ENCODE measurements at regions not wholly inside any gene's neighbourhood (a gene's known extent, or its start where the extent isn't known, plus 50 kb on each side); places are given as distances from the start of the nearest gene placed in this dataset.

DNA sequence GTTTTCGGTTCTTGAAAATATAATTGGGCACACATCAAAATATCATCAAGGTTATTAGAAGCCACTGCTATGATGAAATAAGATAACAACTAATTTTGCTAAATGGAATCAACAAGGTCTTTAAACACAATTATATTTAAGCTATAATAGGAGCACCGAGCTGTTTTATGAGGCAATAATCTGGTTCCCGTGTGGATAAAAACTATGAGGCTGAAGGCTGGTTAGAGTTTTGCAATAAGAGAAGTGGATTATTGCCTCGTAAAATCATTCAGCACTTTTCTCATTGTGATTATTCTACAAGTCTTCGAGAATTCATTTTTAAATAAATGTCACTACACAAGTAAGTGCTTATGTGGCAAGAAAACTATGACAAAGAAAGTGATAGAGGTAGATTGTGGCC is 975.7 kb upstream of the ADGRL2 start:
- H3K27me3 ChIP-seq, result no peaks in the 10 kb centered on the region
- H3K27ac ChIP-seq, result no peak overlapping the region
- no peaks in the 10 kb centered on the region; the same call in 1 of the 2 replicates for H3K9me3 ChIP-seq (replicated peaks)
- no peaks in the 10 kb centered on the region for H3K36me3 ChIP-seq
- no peak overlapping the region for H3K4me3 ChIP-seq
- H3K4me1 ChIP-seq, result no peaks in the 10 kb centered on the region
- DNase-seq, result no peak

DNA sequence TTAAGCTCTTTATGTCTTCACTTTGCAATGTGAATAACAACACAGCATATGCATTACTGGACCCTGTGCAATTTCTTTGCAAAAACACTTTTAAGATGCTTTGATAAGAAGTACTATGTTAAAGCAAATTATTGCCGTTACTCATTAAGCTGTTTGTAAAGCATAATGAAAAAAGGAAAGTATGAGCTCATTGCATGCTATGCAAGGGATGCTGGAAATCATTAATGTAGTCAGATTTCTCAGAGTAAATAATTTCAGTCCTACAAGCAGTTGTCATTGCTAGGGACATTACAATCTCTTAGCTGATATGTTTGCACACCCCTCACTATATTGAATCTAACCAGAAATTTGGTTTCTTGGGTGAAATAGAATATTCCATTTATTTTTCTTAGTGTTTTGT is 982.5 kb upstream of the ADGRL2 start:
- H3K36me3 ChIP-seq, result no peaks in the 10 kb centered on the region
- H3K9me3 ChIP-seq (replicated peaks), result no peaks in the 10 kb centered on the region; the same call in 1 of the 2 replicates
- no peak overlapping the region for H3K27ac ChIP-seq
- DNase-seq, result no peak
- no peaks in the 10 kb centered on the region for H3K27me3 ChIP-seq
- no peak overlapping the region for H3K4me3 ChIP-seq
- no peaks in the 10 kb centered on the region for H3K4me1 ChIP-seq

- H3K36me3 ChIP-seq, result no peaks in the 10 kb centered on the region
- no peak overlapping the region for H3K27ac ChIP-seq
- H3K9me3 ChIP-seq (replicated peaks), result no peaks in the 10 kb centered on the region
- no peaks in the 10 kb centered on the region for H3K4me1 ChIP-seq
- no peak overlapping the region for H3K4me3 ChIP-seq
- H3K27me3 ChIP-seq, result no peaks in the 10 kb centered on the region
- no peak for DNase-seq
Observed at GRCh38 chr1:80807981-80808380, 992.8 kb upstream of the ADGRL2 start.

DNA sequence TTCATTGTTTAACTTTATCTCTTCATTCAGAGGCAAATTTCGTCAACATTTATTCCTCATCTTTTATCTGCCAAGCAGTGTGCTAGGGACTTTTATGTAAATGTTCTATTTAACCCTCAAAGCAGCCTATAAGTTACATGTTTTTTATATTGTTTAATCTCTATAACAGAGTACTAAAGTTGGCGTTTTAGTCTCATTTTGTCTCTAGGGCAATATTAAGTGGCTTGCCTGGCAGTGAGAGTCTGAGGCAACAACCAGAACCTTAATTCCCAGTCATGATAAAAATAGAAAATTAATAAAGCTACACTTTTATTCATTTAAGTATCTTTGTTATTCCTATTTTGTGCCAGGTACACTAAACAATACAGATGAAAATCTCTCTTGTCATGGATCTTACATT is 994.3 kb upstream of the ADGRL2 start:
- H3K9me3 ChIP-seq (replicated peaks), result no peaks in the 10 kb centered on the region
- H3K27me3 ChIP-seq, result no peaks in the 10 kb centered on the region
- DNase-seq, result no peak
- no peak overlapping the region for H3K27ac ChIP-seq
- no peaks in the 10 kb centered on the region for H3K36me3 ChIP-seq
- no peak overlapping the region for H3K4me3 ChIP-seq
- no peaks in the 10 kb centered on the region for H3K4me1 ChIP-seq

DNA sequence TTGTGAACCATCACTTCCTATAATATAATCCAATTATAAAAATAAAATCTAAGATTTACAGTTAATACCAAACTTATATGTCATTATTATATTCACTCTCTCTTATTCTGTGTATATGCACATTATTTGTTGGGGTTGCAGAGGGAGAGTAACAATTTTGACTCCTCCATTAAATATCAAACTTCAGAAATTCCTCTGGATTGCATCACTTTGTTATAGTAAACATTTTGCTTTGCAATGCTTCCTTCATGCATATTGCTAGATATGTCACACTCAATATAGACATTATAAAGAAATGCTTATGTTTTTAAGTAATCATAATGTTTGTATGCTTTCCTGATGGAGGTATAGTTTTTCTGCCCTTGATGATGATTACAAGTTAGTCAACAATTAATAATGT is 999.0 kb upstream of the ADGRL2 start:
- no peak for DNase-seq
- Histone ChIP-seq H3K27me3 (no peaks in the 10 kb centered on the region), H3K9me3 (replicated peaks) (no peaks in the 10 kb centered on the region), H3K27ac (no peak overlapping the region), H3K36me3 (no peaks in the 10 kb centered on the region), H3K4me3 (no peak overlapping the region), H3K4me1 (no peaks in the 10 kb centered on the region)

DNA sequence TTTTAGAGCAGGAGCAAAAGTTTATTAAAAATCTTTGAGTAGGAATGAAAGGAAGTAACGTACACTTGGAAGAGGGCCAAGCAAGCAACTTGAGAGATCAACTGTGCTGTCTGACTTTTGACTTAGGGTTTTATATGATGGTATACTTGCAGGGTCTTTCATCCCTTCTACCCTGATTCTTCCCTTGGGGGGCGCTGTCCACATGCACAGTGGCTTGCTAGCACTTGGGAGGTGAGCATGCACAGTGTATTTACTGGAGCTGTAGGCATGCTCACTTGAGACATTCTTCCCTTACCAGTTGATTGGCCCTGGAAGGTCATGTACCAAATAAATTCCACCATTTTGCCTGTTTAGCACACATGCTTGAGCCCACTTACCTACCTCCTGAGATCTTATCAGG is 1001.3 kb upstream of the ADGRL2 start:
- Histone ChIP-seq H3K27me3 (no peaks in the 10 kb centered on the region), H3K27ac (no peak overlapping the region), H3K9me3 (replicated peaks) (no peaks in the 10 kb centered on the region)

DNA sequence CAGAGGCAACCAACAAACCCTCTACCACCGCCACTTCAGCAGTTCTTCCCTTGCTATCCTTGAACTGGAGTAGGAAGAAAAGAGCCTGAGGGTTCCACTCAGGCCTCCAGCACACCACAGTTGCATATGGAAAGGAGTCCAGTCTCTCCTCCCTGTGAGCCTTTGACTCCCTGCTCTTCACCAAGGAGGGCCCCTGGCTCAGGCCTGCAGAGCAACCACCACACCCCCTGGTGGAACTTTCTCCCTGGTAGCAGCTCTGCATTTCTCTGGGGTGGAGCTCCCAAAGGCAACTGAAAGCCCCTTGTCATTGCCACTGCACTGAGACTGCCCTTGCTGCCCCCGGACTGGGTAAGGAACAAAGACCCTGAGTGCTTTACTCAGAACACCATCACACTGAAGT is 1021.5 kb upstream of the ADGRL2 start:
- H3K36me3 ChIP-seq, result no peaks in the 10 kb centered on the region
- no peak overlapping the region for H3K4me3 ChIP-seq
- H3K4me1 ChIP-seq, result no peaks in the 10 kb centered on the region
- DNase-seq, result no peak
- no peak overlapping the region for H3K27ac ChIP-seq
- H3K9me3 ChIP-seq (replicated peaks), result no peaks in the 10 kb centered on the region
- no peaks in the 10 kb centered on the region for H3K27me3 ChIP-seq

More for the DNA sequence above, 1001.3 kb upstream of the ADGRL2 start:
- Histone ChIP-seq H3K36me3 (no peaks in the 10 kb centered on the region), H3K4me1 (no peaks in the 10 kb centered on the region), H3K4me3 (no peak overlapping the region)
- DNase-seq, result peak; percentile 9 to 29

DNA sequence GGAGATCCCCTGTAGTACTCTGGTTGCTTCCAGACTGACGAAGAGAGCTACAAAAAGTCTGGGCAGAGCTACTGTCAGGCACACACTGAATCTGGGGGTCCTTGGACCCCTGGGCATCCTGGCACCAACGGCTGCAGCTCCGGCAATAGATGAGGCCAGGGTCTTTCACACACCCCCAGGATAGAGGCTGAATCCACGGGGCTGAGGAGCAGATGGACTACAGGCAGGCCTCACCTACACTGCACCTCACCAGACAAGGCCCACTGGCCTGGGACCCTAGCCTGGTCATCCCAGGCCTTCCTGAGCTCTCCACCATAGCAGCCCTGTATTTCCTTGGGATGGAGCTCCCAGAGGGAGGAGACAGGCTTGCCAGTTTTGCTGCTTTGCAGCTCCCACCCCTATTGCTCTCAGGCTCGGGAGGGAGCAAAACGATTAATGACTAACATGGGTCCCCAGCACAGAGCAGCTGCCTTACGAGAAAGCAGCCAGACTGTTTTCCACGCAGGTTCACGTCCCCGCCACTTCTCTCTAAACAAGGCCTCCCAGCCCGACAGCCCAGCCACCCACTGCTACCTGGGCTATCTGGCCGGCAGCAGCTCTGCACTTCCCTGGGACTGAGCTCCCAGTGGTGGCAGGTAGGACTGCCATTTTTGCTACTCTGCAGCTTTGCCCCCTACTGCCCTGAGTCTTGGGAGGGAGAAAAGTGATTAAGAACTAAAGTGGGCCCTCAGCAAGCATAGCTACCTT is 1022.5 kb upstream of the ADGRL2 start:
- H3K9me3 ChIP-seq (replicated peaks), result no peaks in the 10 kb centered on the region
- no peak overlapping the region for H3K4me3 ChIP-seq
- no peak overlapping the region for H3K27ac ChIP-seq
- no peaks in the 10 kb centered on the region for H3K36me3 ChIP-seq
- H3K4me1 ChIP-seq, result no peaks in the 10 kb centered on the region
- DNase-seq, result no peak
- H3K27me3 ChIP-seq, result no peaks in the 10 kb centered on the region

- no peaks in the 10 kb centered on the region for H3K36me3 ChIP-seq
- H3K9me3 ChIP-seq (replicated peaks), result no peaks in the 10 kb centered on the region
Observed at GRCh38 chr1:80776266-80776665, 1024.5 kb upstream of the ADGRL2 start.

GRCh38 chr1:80769208-80769750 is 1031.5 kb upstream of the ADGRL2 start:
- Histone ChIP-seq H3K36me3 (no peaks in the 10 kb centered on the region), H3K9me3 (replicated peaks) (no peaks in the 10 kb centered on the region), H3K4me1 (no peaks in the 10 kb centered on the region), H3K4me3 (no peak overlapping the region), H3K27me3 (no peaks in the 10 kb centered on the region), H3K27ac (no peak overlapping the region)
- peak in 1 of 2 experiments; percentile 11 for DNase-seq

More at GRCh38 chr1:80776266-80776665, 1024.5 kb upstream of the ADGRL2 start:
- Histone ChIP-seq H3K27ac (no peak overlapping the region), H3K27me3 (no peaks in the 10 kb centered on the region), H3K4me1 (no peaks in the 10 kb centered on the region), H3K4me3 (no peak overlapping the region)
- no peak for DNase-seq

- no peaks in the 10 kb centered on the region for H3K36me3 ChIP-seq
- H3K27ac ChIP-seq, result no peak overlapping the region
- no peaks in the 10 kb centered on the region for H3K9me3 ChIP-seq (replicated peaks)
- no peak overlapping the region for H3K4me3 ChIP-seq
- H3K4me1 ChIP-seq, result no peaks in the 10 kb centered on the region
- DNase-seq, result no peak
- no peaks in the 10 kb centered on the region for H3K27me3 ChIP-seq
Observed at GRCh38 chr1:80767711-80768110, 1033.0 kb upstream of the ADGRL2 start.

- no peak for DNase-seq
- Histone ChIP-seq H3K36me3 (no peaks in the 10 kb centered on the region), H3K27ac (no peak overlapping the region), H3K4me1 (no peaks in the 10 kb centered on the region), H3K27me3 (no peaks in the 10 kb centered on the region), H3K9me3 (replicated peaks) (no peaks in the 10 kb centered on the region), H3K4me3 (no peak overlapping the region)
Observed at GRCh38 chr1:80759354-80759753, 1041.4 kb upstream of the ADGRL2 start.

DNA sequence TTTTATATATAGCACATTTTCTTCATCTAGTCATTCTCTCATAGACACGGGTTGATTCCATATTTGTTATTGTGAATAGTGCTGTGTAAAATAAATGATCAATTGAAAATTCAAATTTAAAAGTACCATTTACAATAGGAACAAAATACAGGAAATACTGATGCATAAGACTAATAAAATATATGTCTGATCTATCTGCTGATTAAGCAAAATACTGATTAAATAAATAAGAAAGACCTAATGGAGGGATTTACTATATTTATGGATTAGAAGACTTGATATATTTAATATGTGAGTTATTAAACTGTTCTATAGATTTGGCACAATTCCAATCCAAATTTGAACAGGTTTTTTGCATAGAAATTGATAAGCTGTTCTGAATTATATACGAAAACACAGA is 1044.8 kb upstream of the ADGRL2 start:
- Histone ChIP-seq H3K27ac (no peak overlapping the region), H3K27me3 (no peaks in the 10 kb centered on the region), H3K4me3 (no peak overlapping the region), H3K4me1 (no peaks in the 10 kb centered on the region), H3K9me3 (replicated peaks) (no peaks in the 10 kb centered on the region), H3K36me3 (no peaks in the 10 kb centered on the region)
- DNase-seq, result no peak

GRCh38 chr1:80751204-80751603 is 1049.5 kb upstream of the ADGRL2 start:
- H3K27ac ChIP-seq, result no peak overlapping the region
- DNase-seq, result no peak
- no peak overlapping the region for H3K4me3 ChIP-seq
- H3K36me3 ChIP-seq, result no peaks in the 10 kb centered on the region
- no peaks in the 10 kb centered on the region for H3K4me1 ChIP-seq
- no peaks in the 10 kb centered on the region for H3K27me3 ChIP-seq
- H3K9me3 ChIP-seq (replicated peaks), result no peaks in the 10 kb centered on the region

- H3K4me3 ChIP-seq, result no peak overlapping the region
- no peaks in the 10 kb centered on the region for H3K4me1 ChIP-seq
- no peaks in the 10 kb centered on the region; the same call in 1 of the 2 replicates for H3K9me3 ChIP-seq (replicated peaks)
- peak in 1 of 2 experiments; percentile 8 for DNase-seq
- no peaks in the 10 kb centered on the region for H3K27me3 ChIP-seq
- no peak overlapping the region for H3K27ac ChIP-seq
- no peaks in the 10 kb centered on the region for H3K36me3 ChIP-seq
Observed at GRCh38 chr1:80731241-80731894, 1069.4 kb upstream of the ADGRL2 start.
